ENCODE measurements at regions not wholly inside any gene's neighbourhood (a gene's known extent, or its start where the extent isn't known, plus 50 kb on each side); places are given as distances from the start of the nearest gene placed in this dataset.
"Not testable (repeated sequence)": the region's sequence is repeated elsewhere in the genome, so short reads cannot be mapped to it uniquely, and the experiment has no call there.

DNA sequence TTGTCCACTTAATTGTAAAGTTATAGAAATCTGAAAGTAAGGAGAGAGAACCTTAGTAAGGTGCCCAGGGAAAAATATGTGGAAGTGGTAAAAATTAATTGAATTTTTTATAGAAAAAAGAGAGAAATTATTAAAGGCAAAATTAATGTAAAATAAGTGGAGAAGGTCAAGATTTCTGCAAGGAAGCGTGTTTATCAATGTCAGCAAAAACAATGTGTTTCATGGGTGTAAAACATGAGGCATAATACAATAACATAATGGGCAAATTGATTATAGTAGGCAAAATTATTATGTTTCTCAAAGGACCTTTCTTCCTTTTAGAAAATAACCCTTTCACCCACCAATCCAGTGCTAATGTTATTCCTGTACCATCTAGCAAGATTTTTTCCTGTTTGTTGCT lies 1520.1 kb downstream of the REEP3 start:
- TF ChIP-seq, protein P1, sequence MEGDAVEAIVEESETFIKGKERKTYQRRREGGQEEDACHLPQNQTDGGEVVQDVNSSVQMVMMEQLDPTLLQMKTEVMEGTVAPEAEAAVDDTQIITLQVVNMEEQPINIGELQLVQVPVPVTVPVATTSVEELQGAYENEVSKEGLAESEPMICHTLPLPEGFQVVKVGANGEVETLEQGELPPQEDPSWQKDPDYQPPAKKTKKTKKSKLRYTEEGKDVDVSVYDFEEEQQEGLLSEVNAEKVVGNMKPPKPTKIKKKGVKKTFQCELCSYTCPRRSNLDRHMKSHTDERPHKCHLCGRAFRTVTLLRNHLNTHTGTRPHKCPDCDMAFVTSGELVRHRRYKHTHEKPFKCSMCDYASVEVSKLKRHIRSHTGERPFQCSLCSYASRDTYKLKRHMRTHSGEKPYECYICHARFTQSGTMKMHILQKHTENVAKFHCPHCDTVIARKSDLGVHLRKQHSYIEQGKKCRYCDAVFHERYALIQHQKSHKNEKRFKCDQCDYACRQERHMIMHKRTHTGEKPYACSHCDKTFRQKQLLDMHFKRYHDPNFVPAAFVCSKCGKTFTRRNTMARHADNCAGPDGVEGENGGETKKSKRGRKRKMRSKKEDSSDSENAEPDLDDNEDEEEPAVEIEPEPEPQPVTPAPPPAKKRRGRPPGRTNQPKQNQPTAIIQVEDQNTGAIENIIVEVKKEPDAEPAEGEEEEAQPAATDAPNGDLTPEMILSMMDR (IDR thresholded peaks at IDR 0.05; ENCODE audit: insufficient read depth, low read depth, low read length) = no peak
- no peak overlapping the region for H3K4me3 ChIP-seq (ENCODE audit: low read depth, low read length)
- DNase-seq (ENCODE audit: low read depth) = no peak

DNA sequence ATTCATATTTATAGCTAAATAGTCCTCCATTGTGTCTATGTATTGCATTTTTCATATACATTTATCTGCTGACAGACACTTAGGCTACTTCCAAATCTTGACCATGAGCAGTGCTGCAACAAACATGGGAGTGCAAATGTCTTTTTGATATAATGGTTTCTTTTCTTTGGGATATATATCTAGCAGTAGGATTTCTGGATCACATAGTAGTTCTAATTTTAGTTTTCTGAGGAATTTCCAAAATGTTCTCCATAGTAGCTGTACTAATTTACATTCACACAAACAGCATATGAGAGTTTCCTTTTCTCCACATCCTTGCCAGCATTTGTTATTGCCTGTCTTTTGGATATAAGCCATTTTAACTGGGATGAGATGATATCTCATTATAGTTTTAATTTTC lies 1521.3 kb downstream of the REEP3 start:
- no peak overlapping the region for H3K4me3 ChIP-seq (ENCODE audit: low read depth, low read length)
- DNase-seq (ENCODE audit: low read depth) = no peak
- TF ChIP-seq, protein P1 (IDR thresholded peaks at IDR 0.05; ENCODE audit: insufficient read depth, low read depth, low read length) = no peak

DNA sequence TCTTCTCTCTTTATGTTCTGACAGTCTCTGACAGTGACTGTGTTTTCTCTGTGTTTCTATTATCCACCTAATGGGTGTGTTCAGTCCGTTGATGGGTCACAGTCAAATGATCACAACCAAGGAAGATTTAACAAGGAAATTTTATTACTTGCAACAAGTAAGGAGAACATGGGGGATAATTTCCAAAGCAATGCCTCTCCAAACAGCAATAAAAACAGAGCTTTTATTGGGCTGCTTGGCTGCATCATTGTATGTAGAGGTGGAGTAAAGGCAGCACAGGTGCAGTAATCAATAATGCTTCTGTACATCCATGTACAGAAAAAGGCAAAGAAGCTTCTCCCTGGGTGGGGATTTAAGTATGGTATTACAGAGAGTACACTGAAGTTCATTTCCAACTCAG lies 1525.6 kb downstream of the REEP3 start:
- no peak overlapping the region for H3K4me3 ChIP-seq (ENCODE audit: low read depth, low read length)
- no peak for DNase-seq (ENCODE audit: low read depth)
- TF ChIP-seq, protein P1 (IDR thresholded peaks at IDR 0.05; ENCODE audit: insufficient read depth, low read depth, low read length) = no peak

DNA sequence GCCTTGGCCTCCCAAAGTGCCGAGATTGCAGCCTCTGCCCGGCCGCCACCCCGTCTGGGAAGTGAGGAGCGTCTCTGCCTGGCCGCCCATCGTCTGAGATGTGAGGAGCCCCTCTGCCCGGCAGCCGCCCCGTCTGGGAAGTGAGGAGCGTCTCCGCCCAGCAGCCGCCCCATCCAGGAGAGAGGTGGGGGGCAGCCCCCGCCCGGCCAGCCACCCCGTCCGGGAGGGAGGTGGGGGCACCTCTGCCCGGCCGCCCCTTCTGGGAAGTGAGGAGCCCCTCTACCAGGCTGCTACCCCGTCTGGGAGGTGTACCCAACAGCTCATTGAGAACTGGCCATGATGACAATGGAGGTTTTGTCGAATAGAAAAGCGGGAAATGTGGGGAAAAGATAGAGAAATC lies 1530.9 kb downstream of the REEP3 start:
- not testable (repeated sequence) for DNase-seq (ENCODE audit: low read depth); H3K4me3 ChIP-seq (ENCODE audit: low read depth, low read length)

DNA sequence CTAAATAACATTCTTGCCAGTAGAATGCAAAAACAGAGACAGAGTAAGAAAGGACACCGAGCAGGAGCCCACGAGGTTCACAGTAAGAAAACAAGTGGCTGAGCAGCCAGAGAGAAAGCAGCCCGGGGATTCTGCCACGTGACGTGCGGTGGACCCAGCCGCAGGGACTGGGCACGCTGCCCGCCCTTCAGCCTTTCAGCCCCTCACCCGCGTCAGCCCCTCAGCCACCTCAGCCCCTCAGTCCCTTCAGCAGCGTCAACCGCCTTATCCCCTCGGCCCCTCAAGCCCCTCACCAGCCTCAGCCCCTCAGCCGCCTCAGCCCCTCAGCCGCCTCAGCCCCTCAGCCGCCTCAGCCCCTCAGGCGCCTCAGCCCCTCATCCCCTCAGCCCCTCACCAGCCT lies 1532.2 kb downstream of the REEP3 start:
- not testable (repeated sequence) for DNase-seq (ENCODE audit: low read depth); H3K4me3 ChIP-seq (ENCODE audit: low read depth, low read length)

DNA sequence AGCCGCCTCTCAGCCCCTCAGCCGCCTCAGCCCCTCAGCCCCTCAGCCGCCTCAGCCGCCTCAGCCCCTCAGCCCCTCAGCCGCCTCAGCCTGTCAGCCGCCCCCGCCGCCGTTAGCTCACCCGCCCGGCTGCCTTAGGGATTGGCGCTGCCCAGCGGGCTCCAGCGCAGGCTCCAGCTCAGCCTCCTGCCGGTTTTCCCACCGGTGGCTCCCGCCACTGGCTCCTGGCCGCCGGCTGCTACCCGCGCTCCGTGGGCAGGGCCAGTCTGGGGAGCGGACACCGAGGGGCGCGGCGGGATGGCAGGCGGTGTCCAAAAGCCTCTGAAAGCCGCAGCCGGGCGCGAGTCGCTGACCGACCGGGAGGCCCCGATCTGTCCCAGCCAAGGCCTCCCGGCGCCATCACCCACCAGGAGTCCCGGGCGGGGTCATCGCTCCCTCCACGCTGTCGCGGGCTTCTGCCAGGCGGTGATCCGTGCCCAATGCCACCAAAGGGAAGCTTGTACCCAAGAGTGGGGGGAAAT lies 1532.7 kb downstream of the REEP3 start:
- DNase-seq (ENCODE audit: low read depth); H3K4me3 ChIP-seq (ENCODE audit: low read depth, low read length): not testable (repeated sequence)

DNA sequence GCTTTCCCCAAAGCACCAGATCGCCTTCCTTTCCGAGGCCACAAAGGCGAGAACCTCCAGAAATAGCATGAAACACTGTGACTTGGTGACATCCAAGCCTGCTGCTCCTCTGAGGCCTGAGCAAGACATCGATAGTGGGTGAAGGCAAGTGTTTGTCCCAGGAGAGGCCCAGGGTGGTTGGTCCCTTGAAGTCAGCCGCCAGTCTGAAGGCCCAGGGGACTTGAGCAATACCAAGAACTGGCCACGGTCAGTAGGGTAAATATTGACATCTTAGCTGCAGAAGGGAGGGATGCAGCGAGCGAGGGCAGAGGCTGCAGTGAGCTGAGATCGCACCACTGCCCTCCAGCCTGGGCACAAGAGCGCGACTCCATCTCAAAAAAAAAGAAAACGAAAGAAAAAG lies 1533.5 kb downstream of the REEP3 start:
- H3K4me3 ChIP-seq (ENCODE audit: low read depth, low read length); DNase-seq (ENCODE audit: low read depth): not testable (repeated sequence)

DNA sequence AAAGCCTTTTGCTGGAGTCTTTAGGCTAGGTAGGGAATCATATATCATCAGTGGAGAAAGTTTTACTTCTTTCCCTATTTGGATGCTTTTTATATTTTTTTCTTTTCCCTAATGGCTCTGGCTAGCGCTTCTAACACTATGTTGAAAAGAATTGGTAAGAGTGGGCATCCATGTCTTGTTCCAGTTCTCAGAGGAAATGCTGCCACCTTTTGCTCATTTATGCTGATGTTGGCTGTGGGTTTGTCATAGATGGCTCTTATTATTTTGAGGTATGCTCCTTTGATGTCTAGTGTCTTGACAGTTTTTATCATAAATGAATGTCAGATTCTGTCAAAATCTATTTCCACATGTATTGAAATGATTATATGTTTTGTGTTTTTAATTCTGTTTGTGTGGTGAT lies 1544.1 kb downstream of the REEP3 start:
- TF ChIP-seq, protein P1 (IDR thresholded peaks at IDR 0.05; ENCODE audit: insufficient read depth, low read depth, low read length) = no peak
- no peak for DNase-seq (ENCODE audit: low read depth)
- H3K4me3 ChIP-seq (ENCODE audit: low read depth, low read length) = no peak overlapping the region

DNA sequence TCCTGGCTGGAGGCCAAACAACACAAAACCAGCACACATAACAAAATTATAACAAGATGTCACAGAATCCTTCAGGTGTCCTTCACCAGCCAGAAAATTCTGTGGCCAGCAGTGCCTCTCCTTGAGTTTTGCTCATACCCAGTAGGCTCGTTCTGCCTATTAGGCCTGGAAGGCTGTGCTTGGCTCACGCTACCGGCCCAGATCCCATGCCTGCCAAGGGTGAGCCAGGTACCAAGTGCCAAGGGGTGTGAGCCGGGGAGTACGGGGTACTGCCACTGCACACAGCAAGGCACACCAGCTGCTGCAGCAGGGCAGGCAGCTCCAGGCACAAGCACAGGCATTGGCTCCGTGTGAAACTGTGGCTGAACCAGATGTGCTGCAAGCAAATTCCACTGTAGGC lies 1562.0 kb downstream of the REEP3 start:
- DNase-seq (ENCODE audit: low read depth) = no peak
- TF ChIP-seq, protein P1 (IDR thresholded peaks at IDR 0.05; ENCODE audit: insufficient read depth, low read depth, low read length) = no peak
- H3K4me3 ChIP-seq (ENCODE audit: low read depth, low read length) = no peak overlapping the region
